ENCODE measurements at regions not wholly inside any gene's neighbourhood (a gene's known extent, or its start where the extent isn't known, plus 50 kb on each side); places are given as distances from the start of the nearest gene placed in this dataset.

GRCh38 chr6:27100921-27101320 lies 146.6 kb upstream of the PRSS16 start:
- Histone ChIP-seq H4K20me1 (ENCODE audit: insufficient read depth, low read length) (no peaks in the 10 kb centered on the region), H3K27me3 (ENCODE audit: insufficient read depth, low read length) (no peaks in the 10 kb centered on the region), H3K4me1 (ENCODE audit: insufficient read depth, low read length) (no peaks in the 10 kb centered on the region), H3K79me2 (ENCODE audit: insufficient read depth, low read length) (no peaks in the 10 kb centered on the region), H2AFZ (ENCODE audit: low read length) (no peak overlapping the region), H3K36me3 (ENCODE audit: insufficient read depth, low read length) (no peaks in the 10 kb centered on the region), H3K9me3 (ENCODE audit: low read depth, low read length) (no peaks in the 10 kb centered on the region), H3K4me3 (ENCODE audit: insufficient read depth, low read length) (no peak overlapping the region), H3K27ac (ENCODE audit: low read depth, low read length) (no peak overlapping the region), H3K4me2 (ENCODE audit: insufficient read depth, low read length) (no peak overlapping the region)
- DNase-seq (ENCODE audit: insufficient read length, low spot score, missing footprints), result no peak
- no peak for TF ChIP-seq CTCF (IDR thresholded peaks at IDR 0.05; ENCODE audit: extremely low read depth, low read depth, low read length)

GRCh38 chr6:27101824-27102223 lies 145.7 kb upstream of the PRSS16 start:
- no peaks in the 10 kb centered on the region for H3K36me3 ChIP-seq (ENCODE audit: insufficient read depth, low read length)
- H3K27ac ChIP-seq (ENCODE audit: low read depth, low read length), result no peak overlapping the region
- no peaks in the 10 kb centered on the region for H3K79me2 ChIP-seq (ENCODE audit: insufficient read depth, low read length)
- H3K27me3 ChIP-seq (ENCODE audit: insufficient read depth, low read length), result no peaks in the 10 kb centered on the region
- no peaks in the 10 kb centered on the region for H3K9me3 ChIP-seq (ENCODE audit: low read depth, low read length)
- no peak for DNase-seq (ENCODE audit: insufficient read length, low spot score, missing footprints)
- no peak overlapping the region for H3K4me3 ChIP-seq (ENCODE audit: insufficient read depth, low read length)
- no peaks in the 10 kb centered on the region for H3K4me1 ChIP-seq (ENCODE audit: insufficient read depth, low read length)
- H3K4me2 ChIP-seq (ENCODE audit: insufficient read depth, low read length), result no peak overlapping the region
- TF ChIP-seq CTCF (IDR thresholded peaks at IDR 0.05; ENCODE audit: extremely low read depth, low read depth, low read length), result no peak
- H2AFZ ChIP-seq (ENCODE audit: low read length), result no peak overlapping the region
- H4K20me1 ChIP-seq (ENCODE audit: insufficient read depth, low read length), result no peaks in the 10 kb centered on the region

- no peak for TF ChIP-seq CTCF (IDR thresholded peaks at IDR 0.05; ENCODE audit: extremely low read depth, low read depth, low read length)
- H3K9me3 ChIP-seq (ENCODE audit: low read depth, low read length), result no peaks in the 10 kb centered on the region
- H3K27ac ChIP-seq (ENCODE audit: low read depth, low read length), result no peak overlapping the region
- H3K4me2 ChIP-seq (ENCODE audit: insufficient read depth, low read length), result no peak overlapping the region
- no peaks in the 10 kb centered on the region for H3K4me1 ChIP-seq (ENCODE audit: insufficient read depth, low read length)
- no peaks in the 10 kb centered on the region for H4K20me1 ChIP-seq (ENCODE audit: insufficient read depth, low read length)
- H2AFZ ChIP-seq (ENCODE audit: low read length), result no peak overlapping the region
- H3K36me3 ChIP-seq (ENCODE audit: insufficient read depth, low read length), result no peaks in the 10 kb centered on the region
- no peak for DNase-seq (ENCODE audit: insufficient read length, low spot score, missing footprints)
- H3K79me2 ChIP-seq (ENCODE audit: insufficient read depth, low read length), result no peaks in the 10 kb centered on the region
- H3K4me3 ChIP-seq (ENCODE audit: insufficient read depth, low read length), result no peak overlapping the region
- H3K27me3 ChIP-seq (ENCODE audit: insufficient read depth, low read length), result no peaks in the 10 kb centered on the region
These were observed 141.1 kb upstream of the PRSS16 start for GRCh38 chr6:27106382-27106781.

- no peak overlapping the region for H3K4me3 ChIP-seq (ENCODE audit: insufficient read depth, low read length)
- no peak for TF ChIP-seq CTCF (IDR thresholded peaks at IDR 0.05; ENCODE audit: extremely low read depth, low read depth, low read length)
- no peak overlapping the region for H2AFZ ChIP-seq (ENCODE audit: low read length)
- H3K4me2 ChIP-seq (ENCODE audit: insufficient read depth, low read length), result no peak overlapping the region
- no peak overlapping the region for H3K27ac ChIP-seq (ENCODE audit: low read depth, low read length)
- no peaks in the 10 kb centered on the region for H3K27me3 ChIP-seq (ENCODE audit: insufficient read depth, low read length)
- H3K79me2 ChIP-seq (ENCODE audit: insufficient read depth, low read length), result no peaks in the 10 kb centered on the region
- H4K20me1 ChIP-seq (ENCODE audit: insufficient read depth, low read length), result no peaks in the 10 kb centered on the region
- H3K4me1 ChIP-seq (ENCODE audit: insufficient read depth, low read length), result no peaks in the 10 kb centered on the region
- no peaks in the 10 kb centered on the region for H3K36me3 ChIP-seq (ENCODE audit: insufficient read depth, low read length)
- DNase-seq (ENCODE audit: insufficient read length, low spot score, missing footprints), result no peak
- no peaks in the 10 kb centered on the region for H3K9me3 ChIP-seq (ENCODE audit: low read depth, low read length)
These were observed 135.8 kb upstream of the PRSS16 start for GRCh38 chr6:27111743-27112142.

Data from osteoblast (primary cell).